ENCODE measurements at regions not wholly inside any gene's neighbourhood (a gene's known extent, or its start where the extent isn't known, plus 50 kb on each side); places are given as distances from the start of the nearest gene placed in this dataset.
"Not testable (repeated sequence)": the region's sequence is repeated elsewhere in the genome, so short reads cannot be mapped to it uniquely, and the experiment has no call there.

DNA sequence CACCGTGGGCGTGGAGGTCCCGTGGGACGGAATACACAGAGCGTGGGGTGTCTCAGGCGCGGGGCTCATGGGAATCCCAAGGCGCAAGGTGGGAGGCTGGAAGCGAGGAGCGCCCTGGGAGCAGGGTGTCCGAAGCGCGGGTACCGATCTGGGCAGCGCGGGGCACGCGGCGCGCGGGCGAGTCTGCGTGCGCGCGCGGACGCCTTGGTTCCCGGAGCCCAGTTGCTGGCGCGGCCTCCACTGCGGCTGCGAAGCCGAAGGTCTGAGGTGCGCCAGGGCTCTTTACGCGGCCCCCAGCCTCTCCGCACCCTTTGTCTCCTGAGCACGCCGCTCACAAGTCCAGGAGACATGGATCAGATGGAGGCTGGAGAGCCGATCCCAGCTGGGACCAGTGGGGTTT lies 118.5 kb downstream of the CRLF3 start:
- TF ChIP-seq, protein P1, sequence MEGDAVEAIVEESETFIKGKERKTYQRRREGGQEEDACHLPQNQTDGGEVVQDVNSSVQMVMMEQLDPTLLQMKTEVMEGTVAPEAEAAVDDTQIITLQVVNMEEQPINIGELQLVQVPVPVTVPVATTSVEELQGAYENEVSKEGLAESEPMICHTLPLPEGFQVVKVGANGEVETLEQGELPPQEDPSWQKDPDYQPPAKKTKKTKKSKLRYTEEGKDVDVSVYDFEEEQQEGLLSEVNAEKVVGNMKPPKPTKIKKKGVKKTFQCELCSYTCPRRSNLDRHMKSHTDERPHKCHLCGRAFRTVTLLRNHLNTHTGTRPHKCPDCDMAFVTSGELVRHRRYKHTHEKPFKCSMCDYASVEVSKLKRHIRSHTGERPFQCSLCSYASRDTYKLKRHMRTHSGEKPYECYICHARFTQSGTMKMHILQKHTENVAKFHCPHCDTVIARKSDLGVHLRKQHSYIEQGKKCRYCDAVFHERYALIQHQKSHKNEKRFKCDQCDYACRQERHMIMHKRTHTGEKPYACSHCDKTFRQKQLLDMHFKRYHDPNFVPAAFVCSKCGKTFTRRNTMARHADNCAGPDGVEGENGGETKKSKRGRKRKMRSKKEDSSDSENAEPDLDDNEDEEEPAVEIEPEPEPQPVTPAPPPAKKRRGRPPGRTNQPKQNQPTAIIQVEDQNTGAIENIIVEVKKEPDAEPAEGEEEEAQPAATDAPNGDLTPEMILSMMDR (conservative IDR thresholded peaks at IDR 0.05; ENCODE audit: low read depth, low read length) = not testable (repeated sequence)
- TF ChIP-seq EZH2 (IDR thresholded peaks at IDR 0.05; ENCODE audit: borderline replicate concordance, low read depth, low read length, poor library complexity, severe bottlenecking) = not testable (repeated sequence)

Data from A673 (cell line).